Spleen (tissue), 7 donors: ENCODE measurements at regions not wholly inside any gene's neighbourhood (a gene's known extent, or its start where the extent isn't known, plus 50 kb on each side); places are given as distances from the start of the nearest gene placed in this dataset.

Source experiments
- POLR2A ChIP-seq, 3 donors: fragments of 450-650 bp; IDR thresholded peaks; one replicate each; pipeline ENCODE4 v1.5.1; 2017; ENCODE audit warnings: antibody characterized with exemption in 3 of 3, mild to moderate bottlenecking in 1 of 3
- TF ChIP-seq, protein P1 (sequence below), 11 experiments: fragments of 200-600 bp in 7 of 11; fragments of 450-650 bp in 4 of 11; sonication (generic) in 4 of 11; IDR thresholded peaks in 8 of 11; conservative IDR thresholded peaks in 3 of 11; 1 replicate in 7 of 11; 2 replicates in 4 of 11; pipeline versions ENCODE4 v1.4.0 to v1.8.0; 2016 to 2021; ENCODE audit warnings: antibody characterized with exemption in 11 of 11, inconsistent platforms in 4 of 11, mild to moderate bottlenecking in 1 of 11
- donor health status: DM: no; HTN: no; CAD: no; lungs with moderate emphysema.
- donor health status: DM: no; HTN: no; CAD: no.
- donor health status: DM: no; HTN: no; CAD: no.

DNA sequence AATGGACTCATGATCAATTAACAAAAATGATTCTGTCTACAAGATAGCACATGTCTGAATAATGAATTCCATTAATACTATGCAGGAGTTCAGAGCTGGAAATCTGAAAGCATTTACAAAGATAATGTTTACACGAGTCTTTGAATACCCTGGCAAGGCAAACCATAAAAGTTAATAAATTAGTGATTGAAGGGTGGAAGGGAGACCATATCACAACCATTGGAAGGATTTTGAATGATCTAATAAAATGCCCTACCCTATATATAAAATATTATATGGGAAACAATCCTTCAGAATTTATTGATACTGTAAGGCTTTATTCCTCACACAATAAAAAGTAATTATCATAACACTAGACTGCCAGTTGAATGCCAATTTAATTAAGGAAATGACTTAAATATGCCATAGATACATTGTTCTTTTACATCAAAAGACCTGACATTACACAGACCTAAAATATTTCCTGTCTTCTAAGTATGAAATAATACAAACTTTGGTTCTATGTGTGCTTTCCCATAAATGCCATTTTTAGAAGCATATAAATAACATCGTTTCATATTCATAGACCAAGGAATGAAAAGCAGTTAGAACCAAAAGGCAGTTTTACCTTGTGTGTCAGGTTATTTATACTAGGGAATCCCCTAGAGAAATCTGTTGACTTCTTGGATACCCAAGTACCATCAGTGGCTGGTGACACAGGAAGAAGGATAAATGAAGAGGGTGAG is 249.2 kb upstream of the MARCKS start:
- TF ChIP-seq POLR2A (IDR thresholded peaks at IDR 0.05), result no peak
- TF ChIP-seq, protein P1, sequence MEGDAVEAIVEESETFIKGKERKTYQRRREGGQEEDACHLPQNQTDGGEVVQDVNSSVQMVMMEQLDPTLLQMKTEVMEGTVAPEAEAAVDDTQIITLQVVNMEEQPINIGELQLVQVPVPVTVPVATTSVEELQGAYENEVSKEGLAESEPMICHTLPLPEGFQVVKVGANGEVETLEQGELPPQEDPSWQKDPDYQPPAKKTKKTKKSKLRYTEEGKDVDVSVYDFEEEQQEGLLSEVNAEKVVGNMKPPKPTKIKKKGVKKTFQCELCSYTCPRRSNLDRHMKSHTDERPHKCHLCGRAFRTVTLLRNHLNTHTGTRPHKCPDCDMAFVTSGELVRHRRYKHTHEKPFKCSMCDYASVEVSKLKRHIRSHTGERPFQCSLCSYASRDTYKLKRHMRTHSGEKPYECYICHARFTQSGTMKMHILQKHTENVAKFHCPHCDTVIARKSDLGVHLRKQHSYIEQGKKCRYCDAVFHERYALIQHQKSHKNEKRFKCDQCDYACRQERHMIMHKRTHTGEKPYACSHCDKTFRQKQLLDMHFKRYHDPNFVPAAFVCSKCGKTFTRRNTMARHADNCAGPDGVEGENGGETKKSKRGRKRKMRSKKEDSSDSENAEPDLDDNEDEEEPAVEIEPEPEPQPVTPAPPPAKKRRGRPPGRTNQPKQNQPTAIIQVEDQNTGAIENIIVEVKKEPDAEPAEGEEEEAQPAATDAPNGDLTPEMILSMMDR (IDR thresholded peaks at IDR 0.05 in 8 of 11, conservative IDR thresholded peaks at IDR 0.05 in 3 of 11), result no peak
